SK-N-MC (cell line): ENCODE measurements at regions not wholly inside any gene's neighbourhood (a gene's known extent, or its start where the extent isn't known, plus 50 kb on each side); places are given as distances from the start of the nearest gene placed in this dataset.

Source experiments
- EZH2 ChIP-seq: fragments of 200-600 bp; sonication (generic); IDR thresholded peaks from one replicate; pipeline ENCODE4 v1.6.1; 2017; ENCODE audit warnings: antibody characterized with exemption
- FOXP2 ChIP-seq: optimal IDR thresholded peaks from 2 replicates; pipeline ENCODE3; 2011; ENCODE audit warnings: mild to moderate bottlenecking, moderate library complexity; ENCODE audit not compliant: insufficient read depth; ENCODE audit errors: extremely low read length, control extremely low read depth
- POLR2AphosphoS5 ChIP-seq: IDR thresholded peaks from 2 replicates; pipeline ENCODE4 v1.6.1; 2012; ENCODE audit warnings: mild to moderate bottlenecking, low read depth, low read length, borderline replicate concordance

- TF ChIP-seq EZH2 (no peak), POLR2AphosphoS5 (no peak), FOXP2 (no peak)
Observed at GRCh38 chr4:57676394-57676793, 566.2 kb upstream of the IGFBP7 start.
